DND-41 (cell line): ENCODE measurements at regions not wholly inside any gene's neighbourhood (a gene's known extent, or its start where the extent isn't known, plus 50 kb on each side); places are given as distances from the start of the nearest gene placed in this dataset.

Experiments used
- ATAC-seq: fragments of 200-7000 bp; cut with Tn5 transposase; 3 replicates; pipeline ENCODE4 v1.9.1; 2021; ENCODE audit warnings: low read depth; ENCODE audit not compliant: insufficient read depth
- DNase-seq: peaks from one replicate; pipeline ENCODE4 v3.0.0-alpha.2; 2020
- H2AFZ ChIP-seq: 2 replicates; pipeline ENCODE4 v1.6.0; 2012; ENCODE audit warnings: low read depth, low read length
- H3K27ac ChIP-seq: 2 replicates; pipeline ENCODE4 v1.5.1; 2012; ENCODE audit warnings: low read length, inconsistent platforms
- H3K27me3 ChIP-seq: fragments of 200-600 bp; sonication (generic); 2 replicates; pipeline ENCODE4 v1.6.0; 2012; ENCODE audit warnings: low read length, mild to moderate bottlenecking, inconsistent platforms; ENCODE audit not compliant: insufficient read depth, poor library complexity
- H3K36me3 ChIP-seq: 2 replicates; pipeline ENCODE4 v1.5.1; 2012; ENCODE audit warnings: low read length, inconsistent platforms; ENCODE audit not compliant: insufficient read depth
- H3K4me1 ChIP-seq: 2 replicates; pipeline ENCODE4 v1.5.1; 2012; ENCODE audit warnings: mild to moderate bottlenecking, low read length; ENCODE audit not compliant: insufficient read depth
- H3K4me2 ChIP-seq: 2 replicates; pipeline ENCODE4 v1.6.0; 2012; ENCODE audit warnings: mild to moderate bottlenecking, moderate library complexity, low read length, inconsistent platforms; ENCODE audit not compliant: insufficient read depth
- H3K4me3 ChIP-seq, 2 experiments: fragments of 200-600 bp in 1 of 2; shearing (Covaris generic) in 1 of 2; 2 replicates each; pipeline ENCODE4 v1.5.1; 2012 to 2016; ENCODE audit warnings: inconsistent platforms in 2 of 2, low read length in 2 of 2, mild to moderate bottlenecking in 2 of 2, low read depth in 1 of 2, moderate library complexity in 1 of 2
- H3K79me2 ChIP-seq: 2 replicates; pipeline ENCODE4 v1.6.0; 2012; ENCODE audit warnings: low read length, inconsistent platforms; ENCODE audit not compliant: insufficient read depth
- H3K9ac ChIP-seq: 2 replicates; pipeline ENCODE4 v1.6.0; 2012; ENCODE audit warnings: low read depth, mild to moderate bottlenecking, inconsistent platforms, low read length, moderate library complexity
- H3K9me3 ChIP-seq: 2 replicates; pipeline ENCODE4 v1.5.1; 2012; ENCODE audit warnings: low read length, moderate library complexity, mild to moderate bottlenecking, inconsistent platforms; ENCODE audit not compliant: insufficient read depth, severe bottlenecking
- H4K20me1 ChIP-seq: 2 replicates; pipeline ENCODE4 v1.6.0; 2012; ENCODE audit warnings: low read length; ENCODE audit not compliant: insufficient read depth
- CTCF ChIP-seq: IDR thresholded peaks from 2 replicates; pipeline ENCODE4 v1.5.1; 2012; ENCODE audit warnings: borderline replicate concordance, low read length, moderate library complexity, mild to moderate bottlenecking; ENCODE audit not compliant: poor library complexity, severe bottlenecking; ENCODE audit errors: extremely low read depth
- EZH2 ChIP-seq: IDR thresholded peaks from 3 replicates; pipeline ENCODE4 v1.6.1; 2012; ENCODE audit warnings: borderline replicate concordance, low read depth, mild to moderate bottlenecking, moderate library complexity, low read length, inconsistent platforms; ENCODE audit not compliant: severe bottlenecking

GRCh38 chr12:4133029-4133428 lies 140.5 kb upstream of the CCND2 start:
- H3K27ac ChIP-seq, result no peak overlapping the region
- DNase-seq (no peak), ATAC-seq (no peak)
- H3K9ac ChIP-seq, result no peak overlapping the region
- H3K9me3 ChIP-seq, result no peaks in the 10 kb centered on the region
- peaks cover 9% of the 10 kb centered on the region for H3K4me1 ChIP-seq
- H2AFZ ChIP-seq, result no peak overlapping the region
- no peak overlapping the region for H3K4me3 ChIP-seq
- no peaks in the 10 kb centered on the region for H4K20me1 ChIP-seq
- peaks cover 22% of the 10 kb centered on the region for H3K27me3 ChIP-seq
- no peak overlapping the region for H3K4me2 ChIP-seq
- no peaks in the 10 kb centered on the region for H3K79me2 ChIP-seq
- H3K36me3 ChIP-seq, result no peaks in the 10 kb centered on the region
- TF ChIP-seq EZH2, result no peak
- no peak for TF ChIP-seq CTCF

- no peaks in the 10 kb centered on the region for H3K79me2 ChIP-seq
- peaks cover 4% of the 10 kb centered on the region; the same call in 1 of the 2 replicates for H4K20me1 ChIP-seq
- no peaks in the 10 kb centered on the region for H3K9me3 ChIP-seq
- H3K9ac ChIP-seq, result no peak overlapping the region
- no peak overlapping the region for H2AFZ ChIP-seq
- DNase-seq (no peak), ATAC-seq (no peak)
- H3K4me2 ChIP-seq, result no peak overlapping the region
- H3K4me3 ChIP-seq, result no peak overlapping the region
- H3K27me3 ChIP-seq, result peaks cover 13% of the 10 kb centered on the region
- no peaks in the 10 kb centered on the region for H3K36me3 ChIP-seq
- no peak overlapping the region for H3K27ac ChIP-seq
- TF ChIP-seq CTCF, result no peak
- H3K4me1 ChIP-seq, result no peaks in the 10 kb centered on the region; the same call in 1 of the 2 replicates
Measured at GRCh38 chr12:4121506-4122020, 152.0 kb upstream of the CCND2 start.

GRCh38 chr12:4120316-4120917 lies 153.1 kb upstream of the CCND2 start:
- Histone ChIP-seq H3K79me2 (no peaks in the 10 kb centered on the region), H2AFZ (no peak overlapping the region), H3K9me3 (no peaks in the 10 kb centered on the region), H4K20me1 (peaks cover 4% of the 10 kb centered on the region; the same call in 1 of the 2 replicates), H3K4me2 (no peak overlapping the region), H3K27me3 (peaks cover 22% of the 10 kb centered on the region), H3K27ac (no peak overlapping the region), H3K4me1 (no peaks in the 10 kb centered on the region; the same call in 1 of the 2 replicates), H3K4me3 (no peak overlapping the region), H3K36me3 (no peaks in the 10 kb centered on the region), H3K9ac (no peak overlapping the region)
- no peak for TF ChIP-seq CTCF
- TF ChIP-seq EZH2, result no peak
- no peak for ATAC-seq
- no peak for DNase-seq

DNA sequence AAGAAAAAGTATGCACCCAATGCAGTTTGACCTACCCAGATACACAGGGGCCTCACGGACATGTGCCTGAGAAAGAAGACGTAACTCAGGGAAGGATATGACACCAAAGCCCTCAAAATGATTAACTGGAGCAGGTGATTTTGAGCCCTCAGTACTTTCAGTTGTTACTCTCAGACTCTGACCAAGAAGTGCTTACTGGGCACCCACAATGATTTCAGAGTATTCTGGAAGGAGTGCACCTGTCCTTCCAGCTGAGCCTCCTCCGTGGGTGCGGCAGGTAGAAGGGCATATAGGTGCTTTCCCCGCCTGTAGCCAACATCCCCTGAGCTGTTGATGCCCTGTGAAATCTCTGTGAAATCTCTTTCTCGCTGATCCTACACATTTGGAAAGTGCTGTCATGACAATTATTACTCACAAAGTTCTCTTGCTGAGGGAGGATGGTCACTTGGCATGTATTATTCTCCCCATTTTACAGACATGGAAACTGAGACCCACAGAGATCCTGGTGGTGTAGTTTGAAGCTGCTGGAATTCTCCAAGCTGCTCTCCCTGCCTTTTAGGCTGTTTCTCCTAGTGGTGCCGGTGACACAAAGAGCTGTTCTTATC lies 154.3 kb upstream of the CCND2 start:
- Histone ChIP-seq H3K9ac (no peak overlapping the region), H3K27me3 (peaks cover 22% of the 10 kb centered on the region), H3K9me3 (no peaks in the 10 kb centered on the region), H3K4me1 (no peaks in the 10 kb centered on the region; the same call in 1 of the 2 replicates), H3K4me2 (no peak overlapping the region), H4K20me1 (peaks cover 4% of the 10 kb centered on the region; the same call in 1 of the 2 replicates), H3K36me3 (no peaks in the 10 kb centered on the region), H2AFZ (no peak overlapping the region), H3K27ac (no peak overlapping the region), H3K4me3 (no peak overlapping the region), H3K79me2 (no peaks in the 10 kb centered on the region)
- ATAC-seq (no peak), DNase-seq (no peak)
- TF ChIP-seq CTCF, result no peak
- no peak for TF ChIP-seq EZH2
